ENCODE measurements at regions not wholly inside any gene's neighbourhood (a gene's known extent, or its start where the extent isn't known, plus 50 kb on each side); places are given as distances from the start of the nearest gene placed in this dataset.

DNA sequence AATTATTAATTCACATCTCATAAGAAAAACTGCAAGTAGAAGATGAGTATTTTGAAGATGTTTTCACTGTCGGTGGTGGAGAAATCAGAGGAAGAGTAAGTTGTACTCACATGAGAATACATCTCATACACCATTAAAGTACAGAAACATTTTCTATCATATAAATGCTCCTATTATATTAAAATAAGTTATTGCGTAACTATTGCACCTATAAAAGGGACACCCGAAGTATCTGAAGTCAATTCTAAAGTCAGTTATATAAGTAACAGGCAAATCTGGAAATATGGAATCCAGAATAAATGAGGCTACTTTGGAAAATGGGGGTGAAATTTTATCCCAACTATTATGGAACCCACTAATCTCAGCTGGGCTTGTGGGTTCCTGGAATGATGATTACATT is 103.3 kb downstream of the FAM76B start:
- WGBS, 2 donors = 86% methylated on average over 3 of the region's 3 CpGs
- FAIRE-seq (no peak), ATAC-seq (no peak), DNase-seq (no peak)
- no peak overlapping the region for H3K27ac ChIP-seq
- no peak overlapping the region for H3K4me3 ChIP-seq
- H3K4me1 ChIP-seq = no peaks in the 10 kb centered on the region
- TF ChIP-seq CTCF (IDR thresholded peaks at IDR 0.05) = no peak
- no peaks in the 10 kb centered on the region for H3K9me3 ChIP-seq
- no peaks in the 10 kb centered on the region for H3K27me3 ChIP-seq
- intact Hi-C loops (cut with DNase I) = no loop called here
- H3K36me3 ChIP-seq = no peaks in the 10 kb centered on the region

GRCh38 chr11:95684701-95685100 is 104.9 kb downstream of the FAM76B start:
- H3K4me3 ChIP-seq = no peak overlapping the region
- ATAC-seq (no peak), DNase-seq (no peak), FAIRE-seq (no peak)
- no peaks in the 10 kb centered on the region for H3K9me3 ChIP-seq
- H3K27ac ChIP-seq = no peak overlapping the region
- no peaks in the 10 kb centered on the region for H3K27me3 ChIP-seq
- peaks cover 0 to 10% (median 9%) of the 10 kb centered on the region in 3 donors for H3K4me1 ChIP-seq
- TF ChIP-seq CTCF (IDR thresholded peaks at IDR 0.05) = no peak
- H3K36me3 ChIP-seq = no peaks in the 10 kb centered on the region
- WGBS, 2 donors = 90 to 100% methylated on average over 2 of the region's 2 CpGs
- intact Hi-C loops (cut with DNase I) = no loop called here

GRCh38 chr11:95684170-95684569 is 105.4 kb downstream of the FAM76B start:
- no peak overlapping the region for H3K4me3 ChIP-seq
- no peaks in the 10 kb centered on the region for H3K27me3 ChIP-seq
- no peaks in the 10 kb centered on the region for H3K36me3 ChIP-seq
- WGBS, 2 donors = 93% methylated on average over 1 of the region's 1 CpG
- ATAC-seq (no peak), FAIRE-seq (no peak), DNase-seq (no peak)
- H3K4me1 ChIP-seq = peaks cover 0 to 10% (median 9%) of the 10 kb centered on the region in 3 donors
- TF ChIP-seq CTCF (IDR thresholded peaks at IDR 0.05) = no peak
- H3K9me3 ChIP-seq = no peaks in the 10 kb centered on the region
- intact Hi-C loops (cut with DNase I) = no loop called here
- no peak overlapping the region for H3K27ac ChIP-seq

DNA sequence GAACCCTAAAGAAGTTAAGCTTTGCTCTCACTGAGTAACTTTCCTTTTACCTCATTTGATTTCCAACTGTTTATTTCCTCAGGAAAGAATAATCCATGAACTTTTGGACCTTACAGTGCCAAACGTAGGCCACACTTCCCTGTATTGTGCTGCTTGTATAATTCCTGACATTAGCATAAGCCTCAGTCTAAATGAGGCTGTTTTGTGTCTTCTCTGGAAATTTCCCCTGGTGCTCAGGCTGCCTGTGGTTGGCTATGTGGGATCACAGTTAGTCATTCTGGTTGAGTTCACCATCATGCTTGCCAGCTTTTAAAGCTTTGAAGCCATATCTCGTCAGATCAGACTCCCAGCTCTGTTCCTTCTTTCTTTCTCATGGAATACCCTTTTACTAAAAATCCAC is 107.0 kb downstream of the FAM76B start:
- no peak for TF ChIP-seq CTCF (IDR thresholded peaks at IDR 0.05)
- DNase-seq = no peak
- WGBS, 2 donors = 66 to 78% methylated on average over 2 of the region's 2 CpGs
- intact Hi-C loops (cut with DNase I) = no loop called here
- Histone ChIP-seq H3K36me3 (no peaks in the 10 kb centered on the region), H3K9me3 (no peaks in the 10 kb centered on the region), H3K27ac (no peak overlapping the region), H3K4me3 (no peak overlapping the region), H3K27me3 (no peaks in the 10 kb centered on the region), H3K4me1 (peaks cover 0 to 10% (median 9%) of the 10 kb centered on the region in 3 donors)
- FAIRE-seq = no peak
- ATAC-seq = peak in 2 of 4 donors; percentile 26 to 27

GRCh38 chr11:95680169-95680929 is 109.2 kb downstream of the FAM76B start:
- no peak for TF ChIP-seq CTCF (IDR thresholded peaks at IDR 0.05)
- Histone ChIP-seq H3K36me3 (no peaks in the 10 kb centered on the region), H3K27ac (no peak overlapping the region), H3K4me3 (no peak overlapping the region), H3K27me3 (no peaks in the 10 kb centered on the region), H3K9me3 (no peaks in the 10 kb centered on the region), H3K4me1 (peaks cover 0 to 10% (median 9%) of the 10 kb centered on the region in 3 donors)
- intact Hi-C loops (cut with DNase I) = no loop called here
- 42 to 44% methylated on average over 3 of the region's 3 CpGs for WGBS, 2 donors
- FAIRE-seq (peak; percentile 81), DNase-seq (no peak), ATAC-seq (peak; percentile 72 to 97 (median 88))

Data from pancreas (tissue), 10 donors.